ENCODE measurements at regions not wholly inside any gene's neighbourhood (a gene's known extent, or its start where the extent isn't known, plus 50 kb on each side); places are given as distances from the start of the nearest gene placed in this dataset.

DNA sequence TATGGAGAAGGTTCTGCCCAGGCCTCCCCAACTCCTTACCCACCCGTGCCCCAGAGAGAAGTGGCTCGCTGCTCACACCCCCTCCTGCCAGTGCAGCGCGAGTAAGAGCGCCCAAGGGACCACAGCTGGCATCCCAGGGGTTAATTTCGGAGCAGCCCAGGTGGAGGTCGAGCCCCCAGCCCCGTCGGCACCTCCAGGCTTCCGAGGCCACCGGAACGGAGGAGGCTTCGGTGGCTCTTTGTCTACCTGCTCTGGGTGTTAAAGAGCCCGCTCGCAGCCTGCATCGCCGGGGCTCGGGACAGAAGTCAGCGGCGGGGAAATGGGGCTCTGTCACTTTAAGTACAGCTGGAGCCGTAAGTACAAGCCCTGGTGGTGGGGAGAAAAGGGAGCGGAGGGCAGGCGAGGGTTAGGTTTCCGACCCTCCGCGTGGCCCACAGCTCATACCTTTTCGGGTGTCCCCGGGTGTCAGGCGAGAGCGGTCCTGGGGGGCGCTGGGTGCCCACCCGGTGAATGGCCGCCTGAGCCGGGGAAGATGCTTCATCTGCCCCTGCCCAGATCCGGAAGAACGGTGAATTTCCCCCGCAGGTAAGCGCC is 89.4 kb upstream of the IPO9 start:
- no peaks in the 10 kb centered on the region for H3K9me3 Mint-ChIP-seq
- CTCF ChIA-PET, result interaction anchor here (0.9 kb wide), 1 partner anchor 54 kb away, joined by 3 read pairs; no protein-coding TSS in a partner anchor
- H3K4me1 Mint-ChIP-seq, result peaks cover 11% of the 10 kb centered on the region
- H3K27ac Mint-ChIP-seq, result no peak overlapping the region
- peak overlapping the region; percentile 76 for H3K4me3 Mint-ChIP-seq
- no peaks in the 10 kb centered on the region for H3K36me3 Mint-ChIP-seq
- DNase-seq, result peak; percentile 66
- peaks cover 71% of the 10 kb centered on the region for H3K27me3 Mint-ChIP-seq

DNA sequence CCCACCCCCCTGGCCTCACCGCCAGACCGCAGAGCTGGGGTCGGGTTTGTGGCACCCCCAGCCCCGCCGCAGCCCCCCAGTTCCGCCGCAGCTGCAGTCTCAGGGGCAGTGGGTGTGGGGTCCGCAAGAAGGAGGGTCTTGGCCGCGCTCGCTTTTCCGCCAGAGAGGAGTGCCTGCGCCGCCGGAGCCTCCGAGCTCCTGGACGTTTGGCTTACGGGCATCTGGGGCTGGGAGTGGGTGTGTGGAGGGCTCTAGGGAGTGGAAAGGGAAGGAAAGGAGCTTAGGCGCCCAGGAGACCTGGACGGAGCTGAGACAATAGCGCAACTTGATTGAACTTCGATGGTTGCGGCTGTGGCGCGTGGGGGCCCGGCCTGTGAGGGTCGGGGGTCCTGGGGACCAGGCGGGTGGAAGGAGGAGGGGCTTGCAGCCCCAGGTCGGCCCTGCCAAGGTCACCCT is 88.8 kb upstream of the IPO9 start:
- no peak overlapping the region for H3K27ac Mint-ChIP-seq
- H3K9me3 Mint-ChIP-seq, result no peaks in the 10 kb centered on the region
- CTCF ChIA-PET, result interaction anchor here (0.9 kb wide), 1 partner anchor 53 kb away, joined by 3 read pairs; no protein-coding TSS in a partner anchor
- H3K27me3 Mint-ChIP-seq, result peaks cover 68% of the 10 kb centered on the region
- peaks cover 11% of the 10 kb centered on the region for H3K4me1 Mint-ChIP-seq
- H3K36me3 Mint-ChIP-seq, result no peaks in the 10 kb centered on the region
- DNase-seq, result no peak
- peak overlapping the region; percentile 76 for H3K4me3 Mint-ChIP-seq

- H3K9me3 Mint-ChIP-seq, result no peaks in the 10 kb centered on the region
- H3K36me3 Mint-ChIP-seq, result no peaks in the 10 kb centered on the region
- CTCF ChIA-PET, result no interaction called here
- H3K4me1 Mint-ChIP-seq, result peaks cover 11% of the 10 kb centered on the region
- H3K27me3 Mint-ChIP-seq, result peaks cover 66% of the 10 kb centered on the region
- no peak for DNase-seq
- no peak overlapping the region for H3K27ac Mint-ChIP-seq
- peak overlapping the region; percentile 76 for H3K4me3 Mint-ChIP-seq
Measured at GRCh38 chr1:201740670-201741111, 88.3 kb upstream of the IPO9 start.

DNA sequence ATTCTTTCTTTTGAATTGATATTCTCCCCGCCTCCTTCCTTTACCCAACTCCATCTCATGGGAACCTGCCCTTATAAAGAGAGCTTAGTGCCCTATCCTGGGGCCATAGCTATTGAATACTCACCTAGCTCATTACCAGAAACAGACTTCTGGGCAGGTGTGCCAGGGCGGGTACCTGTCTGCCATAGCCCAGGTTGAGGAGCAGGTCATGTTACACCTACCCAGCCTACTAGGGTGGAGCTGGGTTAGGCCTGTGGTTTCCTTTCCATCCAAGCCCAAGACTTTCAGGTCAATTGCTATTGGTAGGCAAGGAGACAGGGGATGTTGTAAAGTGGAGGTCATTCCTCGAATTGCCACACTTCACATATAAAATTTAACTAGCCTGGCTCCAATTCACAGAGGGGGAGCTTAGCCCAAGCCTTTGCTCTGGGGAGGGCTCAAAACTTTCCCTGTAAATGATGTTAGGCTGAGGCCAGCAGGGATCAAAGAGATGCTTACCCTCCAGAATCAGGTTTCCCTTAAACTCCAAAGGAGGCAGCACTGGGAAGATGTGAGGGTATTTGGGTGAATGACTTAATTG is 87.1 kb upstream of the IPO9 start:
- Mint-ChIP-seq H3K27me3 (peaks cover 62% of the 10 kb centered on the region), H3K36me3 (no peaks in the 10 kb centered on the region), H3K4me3 (no peak overlapping the region), H3K4me1 (peaks cover 11% of the 10 kb centered on the region), H3K9me3 (no peaks in the 10 kb centered on the region), H3K27ac (no peak overlapping the region)
- no peak for DNase-seq
- CTCF ChIA-PET, result interaction anchor here (1.0 kb wide), 1 partner anchor 52 kb away, joined by 3 read pairs; no protein-coding TSS in a partner anchor

- H3K4me3 Mint-ChIP-seq, result no peak overlapping the region
- H3K27ac Mint-ChIP-seq, result no peak overlapping the region
- peaks cover 57% of the 10 kb centered on the region for H3K27me3 Mint-ChIP-seq
- CTCF ChIA-PET, result interaction anchor here (1.0 kb wide), 1 partner anchor 51 kb away, joined by 3 read pairs; no protein-coding TSS in a partner anchor
- H3K9me3 Mint-ChIP-seq, result no peaks in the 10 kb centered on the region
- H3K36me3 Mint-ChIP-seq, result no peaks in the 10 kb centered on the region
- H3K4me1 Mint-ChIP-seq, result peaks cover 11% of the 10 kb centered on the region
- no peak for DNase-seq
Measured at GRCh38 chr1:201742476-201742875, 86.5 kb upstream of the IPO9 start.

GRCh38 chr1:201742955-201743805 is 85.8 kb upstream of the IPO9 start:
- H3K9me3 Mint-ChIP-seq, result no peaks in the 10 kb centered on the region
- peaks cover 11% of the 10 kb centered on the region for H3K4me1 Mint-ChIP-seq
- peaks cover 51% of the 10 kb centered on the region for H3K27me3 Mint-ChIP-seq
- H3K27ac Mint-ChIP-seq, result peak overlapping the region; percentile 4
- H3K36me3 Mint-ChIP-seq, result no peaks in the 10 kb centered on the region
- H3K4me3 Mint-ChIP-seq, result no peak overlapping the region
- CTCF ChIA-PET, result no interaction called here
- DNase-seq, result no peak

DNA sequence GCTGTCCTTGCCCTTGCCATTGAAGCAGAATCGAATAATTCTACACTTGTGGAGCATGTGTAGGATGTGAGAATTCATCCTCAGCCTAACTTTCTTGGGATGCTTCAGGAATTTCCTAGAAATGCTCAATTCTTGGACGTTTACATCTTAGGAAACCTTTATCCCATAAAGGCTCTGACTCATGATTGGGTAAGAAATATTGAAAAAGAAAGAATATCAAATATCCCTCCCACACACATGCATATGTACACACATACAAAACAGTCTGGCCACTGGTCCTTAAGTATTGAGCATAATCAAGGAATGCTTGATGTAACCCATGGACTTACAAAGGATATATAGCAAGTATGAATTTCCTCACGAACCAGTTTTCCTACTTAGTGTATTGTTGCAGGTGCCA is 83.9 kb upstream of the IPO9 start:
- no peaks in the 10 kb centered on the region for H3K36me3 Mint-ChIP-seq
- CTCF ChIA-PET, result interaction anchor here (1.3 kb wide), 1 partner anchor 14 kb away, joined by 3 read pairs; no protein-coding TSS in a partner anchor
- peaks cover 43% of the 10 kb centered on the region for H3K27me3 Mint-ChIP-seq
- H3K4me1 Mint-ChIP-seq, result peaks cover 8% of the 10 kb centered on the region
- no peak for DNase-seq
- H3K27ac Mint-ChIP-seq, result no peak overlapping the region
- H3K4me3 Mint-ChIP-seq, result no peak overlapping the region
- H3K9me3 Mint-ChIP-seq, result no peaks in the 10 kb centered on the region

DNA sequence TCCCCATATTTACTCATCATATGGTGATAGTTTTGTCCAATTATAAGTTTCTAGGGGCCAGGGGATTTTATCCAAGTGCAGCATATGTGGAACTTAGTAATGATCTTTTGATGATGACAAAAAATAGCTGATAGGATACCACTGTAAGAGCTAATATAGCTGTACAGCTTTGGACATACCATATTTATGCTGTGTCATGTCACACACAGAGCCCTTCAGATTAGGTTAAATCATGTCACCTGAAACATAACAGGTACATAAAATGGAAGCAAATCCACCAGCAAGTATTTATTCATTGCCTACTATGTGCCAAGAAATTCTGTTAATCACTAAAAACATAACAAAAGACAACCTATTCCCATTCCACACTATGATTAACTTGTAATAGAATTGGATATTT is 82.8 kb upstream of the IPO9 start:
- peaks cover 32% of the 10 kb centered on the region for H3K27me3 Mint-ChIP-seq
- no peak overlapping the region for H3K4me3 Mint-ChIP-seq
- peaks cover 7% of the 10 kb centered on the region for H3K4me1 Mint-ChIP-seq
- no peaks in the 10 kb centered on the region for H3K9me3 Mint-ChIP-seq
- H3K27ac Mint-ChIP-seq, result no peak overlapping the region
- no peak for DNase-seq
- H3K36me3 Mint-ChIP-seq, result no peaks in the 10 kb centered on the region
- CTCF ChIA-PET, result no interaction called here

GRCh38 chr1:201747261-201747660 is 81.7 kb upstream of the IPO9 start:
- Mint-ChIP-seq H3K36me3 (no peaks in the 10 kb centered on the region), H3K4me3 (no peak overlapping the region), H3K27ac (no peak overlapping the region), H3K4me1 (peaks cover 10% of the 10 kb centered on the region), H3K9me3 (no peaks in the 10 kb centered on the region), H3K27me3 (peaks cover 21% of the 10 kb centered on the region)
- no peak for DNase-seq
- CTCF ChIA-PET, result no interaction called here

GRCh38 chr1:201748335-201748734 is 80.6 kb upstream of the IPO9 start:
- CTCF ChIA-PET, result interaction anchor here (1.2 kb wide), 1 partner anchor 39 kb away, joined by 3 read pairs; no protein-coding TSS in a partner anchor
- peaks cover 10% of the 10 kb centered on the region for H3K4me1 Mint-ChIP-seq

GRCh38 chr1:201749059-201749690 is 79.8 kb upstream of the IPO9 start:
- CTCF ChIA-PET, result interaction anchor here (1.2 kb wide), 1 partner anchor 40 kb away, joined by 3 read pairs; no protein-coding TSS in a partner anchor
- H3K27me3 Mint-ChIP-seq, result peaks cover 21% of the 10 kb centered on the region
- DNase-seq, result no peak

More at GRCh38 chr1:201748335-201748734, 80.6 kb upstream of the IPO9 start:
- DNase-seq, result no peak
- Mint-ChIP-seq H3K27me3 (peaks cover 15% of the 10 kb centered on the region), H3K4me3 (no peak overlapping the region), H3K9me3 (no peaks in the 10 kb centered on the region), H3K36me3 (no peaks in the 10 kb centered on the region), H3K27ac (no peak overlapping the region)

DNA sequence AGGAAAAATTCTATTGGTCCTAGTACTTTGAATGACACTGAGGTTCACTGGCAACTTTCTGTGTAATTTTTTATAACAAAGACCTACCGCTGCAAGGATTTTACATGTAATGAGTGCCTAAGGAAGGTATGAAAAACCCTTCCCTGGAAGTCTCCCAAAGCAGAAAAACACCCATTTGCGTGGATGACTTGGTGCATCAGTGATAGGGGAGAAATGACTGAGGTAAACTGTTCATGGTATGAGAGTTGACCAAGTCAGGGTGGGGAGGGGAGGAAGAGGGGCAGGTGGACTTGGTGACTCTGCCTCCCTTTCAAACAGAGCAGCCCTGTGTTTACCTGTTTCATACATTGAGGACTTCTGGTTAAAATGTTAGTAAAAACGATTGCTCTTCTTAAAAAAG is 78.8 kb upstream of the IPO9 start:
- CTCF ChIA-PET, result no interaction called here
- no peak for DNase-seq
- Mint-ChIP-seq H3K4me3 (no peak overlapping the region), H3K27ac (no peak overlapping the region), H3K36me3 (no peaks in the 10 kb centered on the region), H3K9me3 (no peaks in the 10 kb centered on the region), H3K4me1 (peaks cover 10% of the 10 kb centered on the region), H3K27me3 (peaks cover 25% of the 10 kb centered on the region)

More at GRCh38 chr1:201749059-201749690, 79.8 kb upstream of the IPO9 start:
- Mint-ChIP-seq H3K4me3 (no peak overlapping the region), H3K4me1 (peaks cover 10% of the 10 kb centered on the region), H3K9me3 (no peaks in the 10 kb centered on the region), H3K36me3 (no peaks in the 10 kb centered on the region), H3K27ac (no peak overlapping the region)

GRCh38 chr1:201750934-201751333 is 78.0 kb upstream of the IPO9 start:
- CTCF ChIA-PET, result no interaction called here
- Mint-ChIP-seq H3K9me3 (no peaks in the 10 kb centered on the region), H3K4me3 (no peak overlapping the region), H3K27me3 (peaks cover 32% of the 10 kb centered on the region), H3K36me3 (no peaks in the 10 kb centered on the region), H3K27ac (no peak overlapping the region), H3K4me1 (peaks cover 10% of the 10 kb centered on the region)
- DNase-seq, result no peak

GRCh38 chr1:201751872-201752271 is 77.1 kb upstream of the IPO9 start:
- no peaks in the 10 kb centered on the region for H3K9me3 Mint-ChIP-seq
- no peak for DNase-seq
- H3K27me3 Mint-ChIP-seq, result peaks cover 35% of the 10 kb centered on the region
- no peaks in the 10 kb centered on the region for H3K36me3 Mint-ChIP-seq
- no peak overlapping the region for H3K4me3 Mint-ChIP-seq
- no peak overlapping the region for H3K27ac Mint-ChIP-seq
- CTCF ChIA-PET, result no interaction called here
- peaks cover 11% of the 10 kb centered on the region for H3K4me1 Mint-ChIP-seq

Data from activated naive CD4-positive, alpha-beta T cell treated with anti-CD3 and anti-CD28 coated beads, Interleukin-2, amount 10 ng/mL, durations not matched to agents 7 days and 5 days (primary cell).